ENCODE measurements at regions not wholly inside any gene's neighbourhood (a gene's known extent, or its start where the extent isn't known, plus 50 kb on each side); places are given as distances from the start of the nearest gene placed in this dataset.
A peak's percentile ranks its signal among the peaks of the same experiment; 100 is the strongest.

- peaks cover 0 to 11% (median 5%) of the 10 kb centered on the region in 6 donors for H3K9me3 Mint-ChIP-seq
- peaks cover 0 to 5% (median 4%) of the 10 kb centered on the region in 3 donors for H3K27me3 Mint-ChIP-seq (ENCODE audit: low read depth in 3 of 3)
- DNase-seq, result no peak
- no peak overlapping the region for H3K4me3 Mint-ChIP-seq
- H3K4me1 Mint-ChIP-seq, result no peaks in the 10 kb centered on the region
- peaks cover 32 to 64% (median 50%) of the 10 kb centered on the region in 3 donors for H3K36me3 Mint-ChIP-seq
- no peak overlapping the region for H3K27ac Mint-ChIP-seq
Observed at GRCh38 chr16:11480634-11481033, 106.1 kb downstream of the LITAF start.

- no peaks in the 10 kb centered on the region for H3K4me1 Mint-ChIP-seq
- DNase-seq, result no peak
- peaks cover 0 to 14% (median 5%) of the 10 kb centered on the region in 6 donors for H3K9me3 Mint-ChIP-seq
- H3K27ac Mint-ChIP-seq, result peak overlapping the region in 1 of 6 donors; percentile 5
- peaks cover 39 to 63% (median 46%) of the 10 kb centered on the region in 3 donors for H3K36me3 Mint-ChIP-seq
- peaks cover 0 to 5% (median 4%) of the 10 kb centered on the region in 3 donors for H3K27me3 Mint-ChIP-seq (ENCODE audit: low read depth in 3 of 3)
- H3K4me3 Mint-ChIP-seq, result no peak overlapping the region
Observed at GRCh38 chr16:11481987-11482386, 104.7 kb downstream of the LITAF start.

DNA sequence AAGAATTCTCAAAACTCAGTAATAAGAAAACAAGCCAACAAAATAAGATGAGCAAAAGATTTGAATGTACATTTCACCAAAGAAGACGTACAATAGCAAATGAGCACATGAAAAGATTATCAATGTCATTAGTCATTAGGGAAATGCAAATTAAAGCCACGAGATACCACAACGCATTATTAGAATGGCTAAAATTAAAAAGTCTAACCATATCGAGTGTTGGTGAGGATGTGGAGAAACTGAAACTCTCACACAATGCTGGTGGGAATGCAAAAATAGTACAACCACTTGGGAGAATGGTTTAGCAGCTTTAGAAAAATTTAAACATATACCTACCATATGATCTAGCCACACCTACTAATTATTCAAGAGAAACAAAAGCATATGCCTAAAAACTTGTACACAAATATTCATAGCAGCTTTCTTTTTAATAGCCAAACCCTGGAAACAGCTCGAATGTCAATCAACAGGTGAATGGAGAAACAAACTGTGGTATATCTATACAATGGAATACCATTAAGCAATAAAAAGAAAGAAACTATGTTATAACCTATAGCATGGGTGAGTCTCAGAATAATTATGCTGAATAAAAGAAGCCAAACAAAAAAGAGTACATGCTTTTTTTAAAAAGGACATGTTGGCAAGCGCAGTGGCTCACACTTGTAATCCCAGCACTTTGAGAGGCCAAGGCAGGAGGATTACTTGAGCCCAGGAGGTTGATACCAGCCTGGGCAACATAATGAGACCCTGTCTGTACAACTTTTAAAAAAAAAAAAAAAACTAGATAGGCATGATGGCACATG lies 103.6 kb downstream of the LITAF start:
- no peak overlapping the region for H3K27ac Mint-ChIP-seq
- no peaks in the 10 kb centered on the region for H3K4me1 Mint-ChIP-seq
- no peak overlapping the region for H3K4me3 Mint-ChIP-seq
- peaks cover 40 to 63% (median 46%) of the 10 kb centered on the region in 3 donors for H3K36me3 Mint-ChIP-seq
- no peak for DNase-seq
- peaks cover 0 to 5% (median 4%) of the 10 kb centered on the region in 3 donors for H3K27me3 Mint-ChIP-seq (ENCODE audit: low read depth in 3 of 3)
- peaks cover 0 to 14% (median 5%) of the 10 kb centered on the region in 6 donors for H3K9me3 Mint-ChIP-seq

DNA sequence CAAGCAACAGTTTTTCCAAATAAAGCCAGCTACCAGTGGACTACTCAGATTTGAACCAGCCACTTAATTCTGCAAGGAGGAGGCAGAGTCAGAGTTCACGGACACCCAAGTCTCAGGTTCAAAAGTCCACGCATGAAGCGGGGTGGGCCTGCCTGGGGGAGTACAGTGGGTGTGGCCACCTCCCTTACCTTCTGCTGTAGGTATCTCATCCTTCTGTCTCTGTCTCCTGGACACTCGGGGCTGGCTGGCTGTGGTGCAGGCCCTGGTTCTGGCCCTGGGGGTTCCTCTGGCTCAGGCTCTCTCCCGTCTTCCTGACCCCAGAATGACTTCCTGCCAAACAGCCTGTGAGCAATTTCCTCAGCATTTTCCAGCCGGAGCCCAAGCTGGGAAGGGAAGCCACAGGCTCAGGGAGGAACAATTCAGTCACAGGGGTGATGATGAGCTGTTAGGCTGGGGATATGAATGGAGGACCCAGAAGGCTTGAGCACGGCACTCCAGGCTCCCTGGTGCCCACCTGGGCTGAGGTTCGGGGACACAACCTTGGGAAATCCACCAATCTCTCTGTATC lies 101.9 kb downstream of the LITAF start:
- H3K27me3 Mint-ChIP-seq (ENCODE audit: low read depth in 3 of 3), result peaks cover 0 to 6% (median 5%) of the 10 kb centered on the region in 3 donors
- H3K4me3 Mint-ChIP-seq, result no peak overlapping the region
- no peak overlapping the region for H3K27ac Mint-ChIP-seq
- H3K36me3 Mint-ChIP-seq, result peaks cover 36 to 56% (median 48%) of the 10 kb centered on the region in 3 donors
- peaks cover 0 to 14% (median 5%) of the 10 kb centered on the region in 6 donors for H3K9me3 Mint-ChIP-seq
- no peak for DNase-seq
- H3K4me1 Mint-ChIP-seq, result no peaks in the 10 kb centered on the region

- no peak for DNase-seq
- Mint-ChIP-seq H3K4me1 (no peaks in the 10 kb centered on the region), H3K27ac (no peak overlapping the region), H3K36me3 (peaks cover 34 to 51% (median 47%) of the 10 kb centered on the region in 3 donors), H3K27me3 (ENCODE audit: low read depth in 3 of 3) (peaks cover 0 to 5% (median 5%) of the 10 kb centered on the region in 3 donors), H3K4me3 (no peak overlapping the region), H3K9me3 (peaks cover 0 to 10% (median 3%) of the 10 kb centered on the region in 6 donors)
Observed at GRCh38 chr16:11485676-11486075, 101.0 kb downstream of the LITAF start.

DNA sequence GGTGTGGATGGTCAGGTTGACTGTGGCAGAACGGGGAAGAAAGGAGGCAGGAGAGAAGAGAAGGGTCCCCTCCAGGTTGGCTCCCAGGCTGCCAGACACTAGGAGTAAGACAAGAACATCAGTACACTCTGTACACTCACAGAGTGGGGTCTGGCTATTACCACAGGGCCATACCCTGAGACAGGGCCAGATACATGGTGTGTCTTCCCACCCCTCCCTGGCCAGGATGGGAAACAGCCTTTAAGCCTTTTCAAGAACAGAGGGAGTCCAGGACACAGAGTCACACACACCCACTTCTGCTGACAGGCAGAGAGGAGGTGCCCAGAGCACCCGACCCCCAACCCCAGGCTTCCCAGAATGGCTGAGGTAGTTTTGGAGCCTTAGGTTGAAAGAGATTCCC lies 99.4 kb downstream of the LITAF start:
- Mint-ChIP-seq H3K36me3 (peaks cover 32 to 43% (median 40%) of the 10 kb centered on the region in 3 donors), H3K9me3 (peaks cover 0 to 10% (median 3%) of the 10 kb centered on the region in 6 donors)
- DNase-seq, result no peak

DNA sequence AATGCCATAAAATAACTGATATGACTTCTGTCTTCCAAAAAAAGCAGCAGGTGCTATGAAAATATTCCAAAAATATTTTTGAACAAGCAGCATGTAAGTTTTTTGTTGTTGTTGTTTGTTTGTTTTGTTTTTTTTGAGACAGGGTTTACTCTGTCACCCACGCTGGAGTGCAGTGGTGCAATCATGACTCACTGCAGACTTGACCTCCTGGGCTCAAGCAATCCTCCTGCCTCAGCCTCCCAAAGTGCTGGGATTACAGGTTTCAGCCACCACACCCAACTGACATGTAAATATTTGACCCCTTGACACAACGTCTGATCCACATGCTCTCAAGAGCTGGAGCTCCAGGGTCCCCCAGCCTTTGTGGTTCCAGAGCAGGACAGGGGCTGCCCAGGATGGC lies 98.4 kb downstream of the LITAF start:
- no peak overlapping the region for H3K27ac Mint-ChIP-seq
- no peaks in the 10 kb centered on the region for H3K4me1 Mint-ChIP-seq
- peaks cover 0 to 3% (median 2%) of the 10 kb centered on the region in 6 donors for H3K9me3 Mint-ChIP-seq
- peaks cover 4 to 12% (median 6%) of the 10 kb centered on the region in 3 donors for H3K27me3 Mint-ChIP-seq (ENCODE audit: low read depth in 3 of 3)
- peaks cover 24 to 32% (median 30%) of the 10 kb centered on the region in 3 donors for H3K36me3 Mint-ChIP-seq
- DNase-seq, result no peak
- no peak overlapping the region for H3K4me3 Mint-ChIP-seq

More for the DNA sequence above, 99.4 kb downstream of the LITAF start:
- H3K27me3 Mint-ChIP-seq (ENCODE audit: low read depth in 3 of 3), result peaks cover 0 to 8% (median 2%) of the 10 kb centered on the region in 3 donors
- H3K4me1 Mint-ChIP-seq, result no peaks in the 10 kb centered on the region
- no peak overlapping the region for H3K4me3 Mint-ChIP-seq
- H3K27ac Mint-ChIP-seq, result no peak overlapping the region

GRCh38 chr16:11491524-11491923 lies 95.2 kb downstream of the LITAF start:
- H3K27ac Mint-ChIP-seq, result no peak overlapping the region
- peaks cover 8 to 9% (median 9%) of the 10 kb centered on the region in 3 donors for H3K36me3 Mint-ChIP-seq
- peaks cover 4 to 22% (median 8%) of the 10 kb centered on the region in 3 donors for H3K27me3 Mint-ChIP-seq (ENCODE audit: low read depth in 3 of 3)
- peaks cover 0 to 2% (median 0%) of the 10 kb centered on the region in 6 donors for H3K9me3 Mint-ChIP-seq
- no peak overlapping the region for H3K4me3 Mint-ChIP-seq
- DNase-seq, result no peak
- H3K4me1 Mint-ChIP-seq, result peaks cover 2 to 7% of the 10 kb centered on the region in 2 donors

- Mint-ChIP-seq H3K4me3 (no peak overlapping the region), H3K27me3 (ENCODE audit: low read depth in 3 of 3) (peaks cover 4 to 22% (median 8%) of the 10 kb centered on the region in 3 donors), H3K4me1 (peaks cover 16 to 19% of the 10 kb centered on the region in 2 donors), H3K9me3 (peaks cover 0 to 2% (median 0%) of the 10 kb centered on the region in 6 donors), H3K36me3 (peaks cover 6 to 9% (median 8%) of the 10 kb centered on the region in 3 donors), H3K27ac (peak overlapping the region in 3 of 6 donors; percentile 3 to 58 (median 48))
- DNase-seq, result no peak
Observed at GRCh38 chr16:11492808-11493530, 93.8 kb downstream of the LITAF start.

GRCh38 chr16:11493531-11493929 lies 93.2 kb downstream of the LITAF start:
- Mint-ChIP-seq H3K4me1 (peaks cover 16 to 19% of the 10 kb centered on the region in 2 donors), H3K36me3 (peaks cover 6 to 9% (median 8%) of the 10 kb centered on the region in 3 donors), H3K9me3 (peaks cover 0 to 2% (median 0%) of the 10 kb centered on the region in 6 donors), H3K27me3 (ENCODE audit: low read depth in 3 of 3) (peaks cover 4 to 22% (median 8%) of the 10 kb centered on the region in 3 donors), H3K27ac (peak overlapping the region in 2 of 6 donors; percentile 48 to 58), H3K4me3 (no peak overlapping the region)
- peak in 1 of 3 donors; percentile 8 for DNase-seq

GRCh38 chr16:11494029-11494428 lies 92.7 kb downstream of the LITAF start:
- H3K4me1 Mint-ChIP-seq, result peaks cover 16 to 19% of the 10 kb centered on the region in 2 donors
- DNase-seq, result no peak

GRCh38 chr16:11494433-11494832 lies 92.3 kb downstream of the LITAF start:
- H3K9me3 Mint-ChIP-seq, result peaks cover 0 to 2% (median 0%) of the 10 kb centered on the region in 6 donors
- no peak overlapping the region for H3K27ac Mint-ChIP-seq
- no peak for DNase-seq
- H3K4me1 Mint-ChIP-seq, result peaks cover 16 to 19% of the 10 kb centered on the region in 2 donors
- no peak overlapping the region for H3K4me3 Mint-ChIP-seq
- H3K27me3 Mint-ChIP-seq (ENCODE audit: low read depth in 3 of 3), result peaks cover 4 to 22% (median 8%) of the 10 kb centered on the region in 3 donors
- H3K36me3 Mint-ChIP-seq, result peaks cover 6 to 9% (median 8%) of the 10 kb centered on the region in 3 donors

More at GRCh38 chr16:11494029-11494428, 92.7 kb downstream of the LITAF start:
- Mint-ChIP-seq H3K4me3 (no peak overlapping the region), H3K27ac (no peak overlapping the region), H3K9me3 (peaks cover 0 to 2% (median 0%) of the 10 kb centered on the region in 6 donors), H3K36me3 (peaks cover 6 to 9% (median 8%) of the 10 kb centered on the region in 3 donors), H3K27me3 (ENCODE audit: low read depth in 3 of 3) (peaks cover 4 to 22% (median 8%) of the 10 kb centered on the region in 3 donors)

- DNase-seq, result no peak
- Mint-ChIP-seq H3K27ac (peak overlapping the region in 1 of 6 donors; percentile 64), H3K4me1 (peaks cover 16 to 19% of the 10 kb centered on the region in 2 donors), H3K9me3 (peaks cover 0 to 2% (median 0%) of the 10 kb centered on the region in 6 donors), H3K27me3 (ENCODE audit: low read depth in 3 of 3) (peaks cover 4 to 17% (median 8%) of the 10 kb centered on the region in 3 donors), H3K36me3 (peaks cover 5 to 7% (median 6%) of the 10 kb centered on the region in 3 donors), H3K4me3 (no peak overlapping the region)
Observed at GRCh38 chr16:11495066-11495407, 91.7 kb downstream of the LITAF start.

Data from immature natural killer cell (primary cell).